ENCODE measurements at regions not wholly inside any gene's neighbourhood (a gene's known extent, or its start where the extent isn't known, plus 50 kb on each side); places are given as distances from the start of the nearest gene placed in this dataset.
"Not testable (repeated sequence)": the region's sequence is repeated elsewhere in the genome, so short reads cannot be mapped to it uniquely, and the experiment has no call there.

GRCh38 chr3:81829937-81830336, 68.5 kb upstream of the GBE1 start:
- no peak overlapping the region for H3K27ac ChIP-seq
- no peaks in the 10 kb centered on the region for H3K9me3 ChIP-seq (ENCODE audit: low read depth, low read length)
- no peak overlapping the region for H3K4me3 ChIP-seq
- no peak for DNase-seq (ENCODE audit: low read depth, low spot score)
- no peak overlapping the region for H3K9ac ChIP-seq (ENCODE audit: insufficient read length)
- TF ChIP-seq EZH2 (IDR thresholded peaks at IDR 0.05) (no peak), POLR2AphosphoS5 (IDR thresholded peaks at IDR 0.05; ENCODE audit: borderline replicate concordance, low read depth, low read length) (no peak), FOXP2 (optimal IDR thresholded peaks at IDR 0.05; ENCODE audit: control extremely low read depth, extremely low read length, insufficient read depth) (no peak)
- H3K36me3 ChIP-seq (ENCODE audit: insufficient read depth, low read length) = no peaks in the 10 kb centered on the region

GRCh38 chr3:81829272-81829671, 67.8 kb upstream of the GBE1 start:
- H3K27ac ChIP-seq; H3K36me3 ChIP-seq (ENCODE audit: insufficient read depth, low read length); DNase-seq (ENCODE audit: low read depth, low spot score); H3K9me3 ChIP-seq (ENCODE audit: low read depth, low read length); H3K9ac ChIP-seq (ENCODE audit: insufficient read length); H3K4me3 ChIP-seq: not testable (repeated sequence)

- DNase-seq (ENCODE audit: low read depth, low spot score) = no peak
- H3K9ac ChIP-seq (ENCODE audit: insufficient read length) = no peak overlapping the region
- no peak overlapping the region for H3K27ac ChIP-seq
- no peaks in the 10 kb centered on the region for H3K36me3 ChIP-seq (ENCODE audit: insufficient read depth, low read length)
- TF ChIP-seq POLR2AphosphoS5 (IDR thresholded peaks at IDR 0.05; ENCODE audit: borderline replicate concordance, low read depth, low read length) (no peak), EZH2 (IDR thresholded peaks at IDR 0.05) (no peak), FOXP2 (optimal IDR thresholded peaks at IDR 0.05; ENCODE audit: control extremely low read depth, extremely low read length, insufficient read depth) (no peak)
- no peaks in the 10 kb centered on the region for H3K9me3 ChIP-seq (ENCODE audit: low read depth, low read length)
- no peak overlapping the region for H3K4me3 ChIP-seq
Observed at GRCh38 chr3:81823882-81824395, 62.5 kb upstream of the GBE1 start.

- no peaks in the 10 kb centered on the region for H3K9me3 ChIP-seq (ENCODE audit: low read depth, low read length)
- no peak for DNase-seq (ENCODE audit: low read depth, low spot score)
- TF ChIP-seq FOXP2 (optimal IDR thresholded peaks at IDR 0.05; ENCODE audit: control extremely low read depth, extremely low read length, insufficient read depth) = no peak
- no peak for TF ChIP-seq POLR2AphosphoS5 (IDR thresholded peaks at IDR 0.05; ENCODE audit: borderline replicate concordance, low read depth, low read length)
- TF ChIP-seq EZH2 (IDR thresholded peaks at IDR 0.05) = no peak
- H3K27ac ChIP-seq = no peak overlapping the region
- H3K4me3 ChIP-seq = no peak overlapping the region
- no peak overlapping the region for H3K9ac ChIP-seq (ENCODE audit: insufficient read length)
- H3K36me3 ChIP-seq (ENCODE audit: insufficient read depth, low read length) = no peaks in the 10 kb centered on the region
Observed at GRCh38 chr3:81823086-81823485, 61.6 kb upstream of the GBE1 start.

- Histone ChIP-seq H3K9me3 (ENCODE audit: low read depth, low read length) (no peaks in the 10 kb centered on the region), H3K4me3 (no peak overlapping the region), H3K27ac (no peak overlapping the region), H3K9ac (ENCODE audit: insufficient read length) (no peak overlapping the region), H3K36me3 (ENCODE audit: insufficient read depth, low read length) (no peaks in the 10 kb centered on the region)
- DNase-seq (ENCODE audit: low read depth, low spot score) = no peak
- TF ChIP-seq POLR2AphosphoS5 (IDR thresholded peaks at IDR 0.05; ENCODE audit: borderline replicate concordance, low read depth, low read length) (no peak), EZH2 (IDR thresholded peaks at IDR 0.05) (no peak), FOXP2 (optimal IDR thresholded peaks at IDR 0.05; ENCODE audit: control extremely low read depth, extremely low read length, insufficient read depth) (no peak)
Observed at GRCh38 chr3:81816473-81817250, 55.2 kb upstream of the GBE1 start.

- H3K9me3 ChIP-seq (ENCODE audit: low read depth, low read length); H3K9ac ChIP-seq (ENCODE audit: insufficient read length); DNase-seq (ENCODE audit: low read depth, low spot score); H3K27ac ChIP-seq; H3K4me3 ChIP-seq; H3K36me3 ChIP-seq (ENCODE audit: insufficient read depth, low read length): not testable (repeated sequence)
Observed at GRCh38 chr3:81812098-81812497, 50.7 kb upstream of the GBE1 start.

All from SK-N-MC (cell line).